HG03432 (cell line): ENCODE measurements at regions not wholly inside any gene's neighbourhood (a gene's known extent, or its start where the extent isn't known, plus 50 kb on each side); places are given as distances from the start of the nearest gene placed in this dataset.

Experiments used
- ATAC-seq: cut with Tn5 transposase; IDR thresholded peaks from one replicate; pipeline ENCODE4 v1.9.1; 2021; ENCODE audit warnings: mild to moderate bottlenecking, moderate library complexity; ENCODE audit not compliant: unreplicated experiment

- ATAC-seq, result no peak
These were observed 226.3 kb upstream of the LDB2 start for GRCh38 chr4:17124767-17125166.

DNA sequence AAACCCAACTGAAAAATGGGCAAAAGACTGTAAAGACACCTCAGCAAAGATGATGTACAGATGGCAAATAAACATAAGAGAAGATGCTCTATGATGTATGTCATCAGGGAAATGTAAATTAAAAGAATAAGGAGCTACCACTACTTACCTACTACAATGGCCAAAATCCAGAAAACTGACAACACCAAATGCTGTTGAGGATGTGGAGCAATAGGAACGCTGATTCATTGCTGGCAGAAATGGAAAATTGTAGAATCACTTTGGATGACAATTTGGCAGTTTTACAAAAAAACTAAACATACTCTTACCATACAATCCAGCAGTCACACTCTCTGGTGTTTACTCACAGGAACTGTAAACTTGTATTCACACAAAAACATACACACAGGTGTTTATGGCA lies 222.3 kb upstream of the LDB2 start:
- no peak for ATAC-seq

GRCh38 chr4:17117746-17118145 lies 219.3 kb upstream of the LDB2 start:
- ATAC-seq, result no peak

- ATAC-seq, result no peak
These were observed 217.1 kb upstream of the LDB2 start for GRCh38 chr4:17115583-17115982.

DNA sequence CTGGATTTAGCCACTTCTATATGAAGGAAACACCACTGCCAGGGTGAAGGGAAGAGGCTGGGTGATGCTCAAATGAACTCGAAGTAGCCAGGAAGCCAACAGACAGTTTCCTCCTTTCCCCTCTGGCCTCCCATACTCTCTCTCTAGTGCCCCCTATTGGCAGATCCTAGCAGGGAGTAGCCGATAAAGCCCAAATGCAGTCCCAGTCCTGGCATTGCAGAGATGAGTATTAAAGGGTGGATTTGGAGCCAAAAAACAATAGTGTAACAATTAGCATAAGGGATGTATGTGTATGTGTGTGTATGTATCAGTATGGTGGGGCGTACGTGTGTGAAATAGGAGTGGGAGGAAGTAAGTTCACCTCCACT lies 213.8 kb upstream of the LDB2 start:
- peak; percentile 45 for ATAC-seq

DNA sequence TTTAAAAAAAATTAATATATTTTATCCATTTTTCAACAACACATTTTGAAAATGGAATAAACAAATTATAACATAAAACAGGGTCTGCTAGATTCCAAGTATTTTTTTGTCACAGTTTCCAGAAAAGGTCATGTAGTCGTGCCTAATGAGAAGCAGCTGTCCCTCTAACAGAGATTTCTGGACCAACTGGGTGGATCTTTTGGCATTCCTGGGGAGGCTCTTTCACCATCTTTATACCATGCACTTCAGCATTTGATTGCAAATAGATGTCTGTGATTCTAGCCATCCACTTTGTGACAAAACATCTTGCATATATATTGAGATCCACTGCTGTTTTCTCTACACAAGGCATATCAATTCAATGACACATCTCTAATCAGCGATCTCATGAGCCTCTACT lies 210.7 kb upstream of the LDB2 start:
- no peak for ATAC-seq

DNA sequence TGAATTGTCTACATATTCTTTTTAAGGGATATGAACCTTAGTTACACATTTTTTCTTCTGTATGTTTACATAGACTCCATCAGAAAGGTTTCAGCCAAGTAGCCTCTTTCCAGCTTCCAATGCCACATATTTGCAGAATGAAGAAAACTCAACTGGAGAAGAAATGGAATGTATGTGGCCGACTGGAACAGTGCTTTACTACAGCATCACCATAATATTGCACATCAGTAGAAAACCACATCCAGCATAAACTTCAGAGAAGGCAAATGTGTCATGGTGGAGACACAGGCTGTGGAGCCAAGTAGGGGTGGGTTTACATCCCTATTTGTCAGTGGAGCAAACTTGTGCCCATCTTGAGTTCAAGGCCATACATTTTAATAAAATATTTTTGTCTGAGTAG lies 204.8 kb upstream of the LDB2 start:
- no peak for ATAC-seq

GRCh38 chr4:17098996-17099395 lies 200.6 kb upstream of the LDB2 start:
- no peak for ATAC-seq

- ATAC-seq, result no peak
These were observed 200.0 kb upstream of the LDB2 start for GRCh38 chr4:17098401-17098800.

GRCh38 chr4:17097362-17097761 lies 198.9 kb upstream of the LDB2 start:
- ATAC-seq, result no peak

GRCh38 chr4:17096692-17097091 lies 198.2 kb upstream of the LDB2 start:
- ATAC-seq, result no peak

DNA sequence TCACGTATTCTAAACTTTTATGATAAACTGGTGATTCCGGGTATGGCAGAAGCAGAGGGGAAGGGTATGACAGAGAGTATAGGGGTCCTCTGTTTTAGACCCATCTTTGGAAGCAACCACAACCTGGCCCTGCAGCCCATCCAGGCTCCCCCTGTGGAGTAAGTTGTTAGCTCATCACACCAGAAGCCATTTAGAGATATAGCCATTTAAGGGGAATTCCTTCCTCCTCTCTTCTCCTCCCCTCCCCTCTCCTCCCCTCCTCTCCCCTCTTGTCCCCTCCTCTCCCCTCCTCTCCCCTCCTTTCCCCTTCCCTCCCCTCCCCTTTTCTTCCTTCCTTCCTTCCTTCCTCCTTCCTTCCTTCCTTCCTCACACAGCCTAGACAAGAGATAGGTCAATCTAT lies 197.3 kb upstream of the LDB2 start:
- no peak for ATAC-seq

DNA sequence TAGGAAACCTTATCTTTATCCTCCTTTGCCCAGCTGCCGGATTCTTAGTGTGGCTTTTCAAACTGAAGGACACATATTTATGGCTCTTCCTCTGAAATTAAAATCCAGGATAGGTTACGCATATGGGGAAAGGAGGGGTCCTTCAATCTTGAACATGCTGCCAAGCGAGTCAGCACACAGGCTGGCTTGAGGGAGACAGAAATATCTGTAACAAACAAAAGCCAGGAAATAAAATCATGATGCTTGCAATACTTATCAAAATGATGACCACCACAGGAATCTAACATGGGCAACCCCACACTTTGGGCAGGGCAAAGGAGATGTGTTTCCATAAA lies 196.4 kb upstream of the LDB2 start:
- ATAC-seq, result no peak

GRCh38 chr4:17094159-17094875 lies 195.9 kb upstream of the LDB2 start:
- ATAC-seq, result no peak

GRCh38 chr4:17093481-17093880 lies 195.0 kb upstream of the LDB2 start:
- ATAC-seq, result peak; percentile 14

GRCh38 chr4:17092736-17093437 lies 194.4 kb upstream of the LDB2 start:
- peak; percentile 91 for ATAC-seq

- ATAC-seq, result no peak
These were observed 192.7 kb upstream of the LDB2 start for GRCh38 chr4:17091104-17091503.

GRCh38 chr4:17090063-17090462 lies 191.6 kb upstream of the LDB2 start:
- no peak for ATAC-seq

DNA sequence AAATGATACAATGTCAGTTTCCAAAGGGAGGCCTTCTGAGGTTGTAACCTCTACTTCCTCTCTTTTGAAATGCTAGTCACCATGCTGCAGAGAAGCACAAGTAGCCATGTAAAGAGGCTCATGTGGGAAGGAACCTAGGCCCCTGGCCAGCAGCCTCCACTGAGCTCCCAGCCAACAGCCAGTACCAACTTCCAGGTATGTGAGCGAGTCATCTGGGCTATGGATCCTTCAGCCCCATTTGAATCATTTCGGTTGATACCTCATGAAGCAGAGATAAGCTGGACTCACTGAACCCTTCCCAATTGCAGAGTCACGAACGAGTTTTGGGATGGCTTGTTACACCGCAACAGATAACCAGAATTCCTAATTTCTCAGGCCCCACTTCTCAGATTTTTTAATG lies 187.0 kb upstream of the LDB2 start:
- no peak for ATAC-seq

DNA sequence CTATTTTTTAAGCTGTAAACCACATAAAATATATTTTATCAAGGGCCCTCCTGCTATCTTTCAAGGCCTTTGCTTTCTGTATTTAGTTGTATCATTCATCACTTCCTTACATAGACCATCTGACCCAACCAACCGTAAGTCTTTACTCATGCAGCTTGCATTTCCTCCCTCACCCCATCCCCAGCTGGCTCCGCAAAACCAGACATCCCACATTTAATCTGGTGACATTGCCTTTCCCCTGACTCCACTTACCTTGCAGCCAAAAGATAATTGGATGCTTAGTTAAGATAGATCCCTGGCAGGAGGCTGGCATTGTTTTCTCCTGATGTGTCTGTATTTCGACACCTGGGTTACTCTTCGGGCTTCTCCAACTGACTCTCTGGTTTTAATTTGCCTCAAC lies 183.7 kb upstream of the LDB2 start:
- no peak for ATAC-seq

GRCh38 chr4:17081179-17081578 lies 182.7 kb upstream of the LDB2 start:
- ATAC-seq, result no peak

DNA sequence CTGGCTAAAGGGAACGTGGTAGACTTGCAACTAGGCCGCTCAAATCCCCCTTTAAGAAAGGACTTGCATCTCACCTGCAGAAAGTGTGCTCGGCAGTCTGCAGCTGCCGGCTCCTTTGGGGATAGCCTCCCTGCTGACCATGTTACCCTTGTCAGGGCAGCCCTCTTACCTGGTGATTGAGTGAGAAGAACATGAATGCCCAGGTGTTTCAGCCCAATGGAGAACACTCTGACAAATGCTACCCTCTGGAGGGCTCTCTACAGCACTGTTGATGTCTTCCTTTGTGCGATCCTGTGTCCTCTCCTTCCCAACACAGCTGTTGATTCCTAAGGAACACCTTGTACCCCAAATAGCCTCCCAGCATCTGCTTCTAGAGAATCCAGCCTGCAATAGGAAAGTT lies 178.7 kb upstream of the LDB2 start:
- no peak for ATAC-seq

- ATAC-seq, result no peak
These were observed 174.0 kb upstream of the LDB2 start for GRCh38 chr4:17072483-17072882.
